HL-60/S4 (cell line): ENCODE measurements at regions not wholly inside any gene's neighbourhood (a gene's known extent, or its start where the extent isn't known, plus 50 kb on each side); places are given as distances from the start of the nearest gene placed in this dataset.

Experiments
- in situ Hi-C: fragments of 300-500 bp; cut with MboI; formaldehyde crosslinking; loops from 2 replicates; pipeline ENCODE4 v1.14.3; 2022; ENCODE audit warnings: low sequenced_read_pairs

- in situ Hi-C loops: loop anchor here (25.0 kb wide), 1 partner anchor 643 kb away; no protein-coding TSS in a partner anchor
Measured at GRCh38 chr9:90219548-90220118, 423.0 kb downstream of the DIRAS2 start.

- in situ Hi-C loops: loop anchor here (25.0 kb wide), 1 partner anchor 640 kb away; no protein-coding TSS in a partner anchor
Measured at GRCh38 chr9:90221899-90222298, 420.7 kb downstream of the DIRAS2 start.

GRCh38 chr9:90226839-90227338 is 415.7 kb downstream of the DIRAS2 start:
- in situ Hi-C loops: loop anchor here (25.0 kb wide), 1 partner anchor 90 kb away; no protein-coding TSS in a partner anchor

- in situ Hi-C loops: loop anchor here (25.0 kb wide), 1 partner anchor 96 kb away; no protein-coding TSS in a partner anchor
Measured at GRCh38 chr9:90233081-90233480, 409.5 kb downstream of the DIRAS2 start.

- in situ Hi-C loops: loop anchor here (25.0 kb wide), 1 partner anchor 103 kb away; no protein-coding TSS in a partner anchor
Measured at GRCh38 chr9:90240541-90240940, 402.1 kb downstream of the DIRAS2 start.

GRCh38 chr9:90245661-90246060 is 397.0 kb downstream of the DIRAS2 start:
- in situ Hi-C loops: loop anchor here (25.0 kb wide), 1 partner anchor 108 kb away; no protein-coding TSS in a partner anchor

GRCh38 chr9:90249094-90249493 is 393.5 kb downstream of the DIRAS2 start:
- in situ Hi-C loops: loop anchor here (25.0 kb wide), 1 partner anchor 112 kb away; no protein-coding TSS in a partner anchor

GRCh38 chr9:90251316-90251715 is 391.3 kb downstream of the DIRAS2 start:
- in situ Hi-C loops: no loop called here

- in situ Hi-C loops: no loop called here
Measured at GRCh38 chr9:90256345-90256744, 386.3 kb downstream of the DIRAS2 start.

GRCh38 chr9:90259311-90260246 is 383.0 kb downstream of the DIRAS2 start:
- in situ Hi-C loops: no loop called here

- in situ Hi-C loops: no loop called here
Measured at GRCh38 chr9:90261698-90262097, 380.9 kb downstream of the DIRAS2 start.

GRCh38 chr9:90268613-90269012 is 374.0 kb downstream of the DIRAS2 start:
- in situ Hi-C loops: no loop called here

- in situ Hi-C loops: no loop called here
Measured at GRCh38 chr9:90271707-90272106, 370.9 kb downstream of the DIRAS2 start.

- in situ Hi-C loops: no loop called here
Measured at GRCh38 chr9:90274725-90275124, 367.9 kb downstream of the DIRAS2 start.

GRCh38 chr9:90285946-90286345 is 356.7 kb downstream of the DIRAS2 start:
- in situ Hi-C loops: no loop called here

- in situ Hi-C loops: no loop called here
Measured at GRCh38 chr9:90287567-90288274, 354.9 kb downstream of the DIRAS2 start.

GRCh38 chr9:90288275-90288639 is 354.4 kb downstream of the DIRAS2 start:
- in situ Hi-C loops: no loop called here

GRCh38 chr9:90290716-90291485 is 351.7 kb downstream of the DIRAS2 start:
- in situ Hi-C loops: no loop called here

GRCh38 chr9:90296539-90296938 is 346.1 kb downstream of the DIRAS2 start:
- in situ Hi-C loops: no loop called here

GRCh38 chr9:90299968-90300367 is 342.7 kb downstream of the DIRAS2 start:
- in situ Hi-C loops: no loop called here
